Neural progenitor cell (in vitro differentiated cells): ENCODE measurements at regions not wholly inside any gene's neighbourhood (a gene's known extent, or its start where the extent isn't known, plus 50 kb on each side); places are given as distances from the start of the nearest gene placed in this dataset.

Source experiments
- CTCF ChIP-seq: fragments of 200-600 bp; sonication (generic); IDR thresholded peaks from 2 replicates; pipeline ENCODE4 v1.5.1; 2017; ENCODE audit warnings: antibody characterized with exemption, mild to moderate bottlenecking
- EZH2 ChIP-seq: fragments of 200-600 bp; sonication (generic); IDR thresholded peaks from 2 replicates; pipeline ENCODE4 v1.6.1; 2017; ENCODE audit warnings: antibody characterized with exemption, mild to moderate bottlenecking, moderate library complexity
- EZH2phosphoT487 ChIP-seq: fragments of 200-600 bp; sonication (generic); IDR thresholded peaks from 2 replicates; pipeline ENCODE4 v1.6.1; 2017; ENCODE audit warnings: antibody characterized with exemption

- TF ChIP-seq CTCF = no peak
- no peak for TF ChIP-seq EZH2phosphoT487
- TF ChIP-seq EZH2 = no peak
Observed at GRCh38 chr6:120899932-120900331, 434.3 kb downstream of the TBC1D32 start.
